GM20000 (cell line): ENCODE measurements at regions not wholly inside any gene's neighbourhood (a gene's known extent, or its start where the extent isn't known, plus 50 kb on each side); places are given as distances from the start of the nearest gene placed in this dataset.

Source experiments
- DNase-seq: peaks from one replicate; pipeline ENCODE4 v3.0.0; 2012; ENCODE audit warnings: low spot score
- TF ChIP-seq, protein P1 (sequence below): IDR thresholded peaks from 2 replicates; pipeline ENCODE4 v1.5.1; 2012; ENCODE audit warnings: mild to moderate bottlenecking, control low read depth; ENCODE audit errors: extremely low read depth, missing control alignments

DNA sequence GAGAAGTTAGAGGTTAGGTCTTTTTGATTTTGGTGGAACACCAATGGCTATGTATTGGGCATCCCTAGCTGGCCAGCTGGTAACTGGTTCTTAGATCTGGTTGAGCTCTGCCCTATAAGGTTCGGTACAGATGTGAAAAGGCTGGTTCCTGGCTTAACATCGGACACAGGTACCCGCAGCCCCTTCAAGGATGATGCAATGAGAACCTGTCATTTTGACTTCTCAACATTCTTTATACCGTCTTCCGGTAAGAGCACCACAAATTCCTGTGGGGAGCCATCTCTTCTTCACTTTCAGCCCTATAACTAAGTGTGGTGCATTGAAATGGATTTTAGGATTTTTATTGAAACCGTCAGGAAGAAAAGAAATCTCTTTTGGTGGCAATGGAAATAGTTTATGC is 222.8 kb downstream of the ADAMTS9 start:
- TF ChIP-seq, protein P1, sequence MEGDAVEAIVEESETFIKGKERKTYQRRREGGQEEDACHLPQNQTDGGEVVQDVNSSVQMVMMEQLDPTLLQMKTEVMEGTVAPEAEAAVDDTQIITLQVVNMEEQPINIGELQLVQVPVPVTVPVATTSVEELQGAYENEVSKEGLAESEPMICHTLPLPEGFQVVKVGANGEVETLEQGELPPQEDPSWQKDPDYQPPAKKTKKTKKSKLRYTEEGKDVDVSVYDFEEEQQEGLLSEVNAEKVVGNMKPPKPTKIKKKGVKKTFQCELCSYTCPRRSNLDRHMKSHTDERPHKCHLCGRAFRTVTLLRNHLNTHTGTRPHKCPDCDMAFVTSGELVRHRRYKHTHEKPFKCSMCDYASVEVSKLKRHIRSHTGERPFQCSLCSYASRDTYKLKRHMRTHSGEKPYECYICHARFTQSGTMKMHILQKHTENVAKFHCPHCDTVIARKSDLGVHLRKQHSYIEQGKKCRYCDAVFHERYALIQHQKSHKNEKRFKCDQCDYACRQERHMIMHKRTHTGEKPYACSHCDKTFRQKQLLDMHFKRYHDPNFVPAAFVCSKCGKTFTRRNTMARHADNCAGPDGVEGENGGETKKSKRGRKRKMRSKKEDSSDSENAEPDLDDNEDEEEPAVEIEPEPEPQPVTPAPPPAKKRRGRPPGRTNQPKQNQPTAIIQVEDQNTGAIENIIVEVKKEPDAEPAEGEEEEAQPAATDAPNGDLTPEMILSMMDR = no peak
- DNase-seq = no peak

DNA sequence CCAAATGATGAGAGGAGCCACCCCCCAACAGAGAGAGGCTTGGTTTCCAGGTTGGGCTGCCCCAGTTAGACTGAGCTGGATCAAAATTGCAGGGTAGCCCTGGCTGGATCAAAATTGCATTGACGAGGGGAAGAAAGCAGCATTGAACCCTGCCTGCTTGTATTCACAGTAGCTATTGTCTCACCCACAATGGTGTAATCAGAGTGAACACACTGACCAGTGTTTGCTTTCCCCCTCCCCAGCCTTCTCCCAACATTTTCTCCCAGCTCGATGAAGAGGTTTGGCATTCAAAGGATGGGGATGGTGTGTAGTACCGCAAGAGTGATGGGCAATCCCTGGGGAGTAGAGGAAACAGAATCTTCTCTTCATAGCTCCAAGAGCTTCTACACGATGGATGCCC is 223.8 kb downstream of the ADAMTS9 start:
- TF ChIP-seq, protein P1 = no peak
- DNase-seq = no peak

DNA sequence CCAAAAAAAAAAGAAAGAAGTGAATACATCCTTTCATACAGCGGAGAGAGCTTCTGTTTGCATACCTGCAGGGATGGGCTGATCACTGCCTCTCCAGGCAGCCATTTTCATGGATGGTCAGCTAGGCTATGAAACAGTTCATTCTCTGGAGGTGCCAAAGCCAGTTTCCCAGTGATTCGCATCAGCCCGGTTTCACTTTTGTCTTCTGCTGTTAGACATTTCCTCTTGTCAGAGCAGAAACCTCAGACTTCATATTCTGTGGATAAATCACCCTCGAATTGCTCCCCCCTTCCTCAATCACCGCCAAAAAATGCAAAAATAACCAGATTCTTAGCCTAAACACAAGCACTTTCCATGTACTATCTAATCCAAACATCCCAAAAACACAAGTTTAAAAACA is 225.6 kb downstream of the ADAMTS9 start:
- TF ChIP-seq, protein P1 = no peak
- DNase-seq = no peak

DNA sequence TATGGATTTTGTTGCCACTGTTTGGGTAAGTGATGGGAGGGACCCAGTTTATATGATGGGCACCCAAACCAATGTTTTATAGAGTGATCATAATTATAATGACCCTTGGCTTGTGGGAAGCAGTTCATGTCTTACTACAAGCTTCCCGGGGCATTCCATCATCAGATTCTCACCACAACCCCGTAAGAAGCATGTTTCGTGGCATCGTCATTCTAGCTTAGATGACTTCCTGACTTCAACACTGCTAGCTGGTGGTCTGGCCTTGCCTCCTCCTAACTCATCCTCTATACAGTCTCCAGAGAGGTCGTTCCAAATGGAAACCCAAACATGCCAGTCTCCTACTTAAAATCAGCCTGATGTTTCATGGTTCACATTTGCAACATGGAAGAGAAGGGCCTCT is 226.9 kb downstream of the ADAMTS9 start:
- DNase-seq = no peak
- TF ChIP-seq, protein P1 = no peak

DNA sequence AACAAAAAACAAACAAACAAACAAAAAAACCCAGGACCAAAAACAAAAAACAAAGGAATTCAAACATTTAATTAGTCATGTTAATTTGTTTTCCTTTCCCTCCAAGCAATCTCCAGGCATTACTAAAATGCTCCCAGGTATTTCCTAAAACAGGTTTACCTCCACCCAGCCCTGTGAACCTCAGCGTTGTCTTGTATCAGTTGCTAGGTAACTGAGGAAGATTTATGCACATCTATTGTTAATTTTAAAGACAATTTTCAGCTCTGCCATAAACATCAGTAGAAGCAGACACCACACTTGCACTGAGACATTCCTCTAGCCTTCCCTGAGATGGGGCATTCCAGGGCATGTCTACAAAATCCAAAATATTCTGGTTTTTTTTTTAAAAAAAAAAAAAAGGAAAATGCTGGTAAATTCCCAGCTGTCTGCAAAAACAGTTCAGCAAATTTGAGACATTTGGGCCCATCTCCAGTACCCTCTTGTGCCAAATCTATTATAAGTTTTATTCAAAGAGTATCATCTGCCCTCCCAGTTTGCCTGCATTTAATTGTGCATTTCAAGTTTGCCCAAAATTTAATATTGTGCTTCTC is 227.6 kb downstream of the ADAMTS9 start:
- TF ChIP-seq, protein P1 = no peak

DNA sequence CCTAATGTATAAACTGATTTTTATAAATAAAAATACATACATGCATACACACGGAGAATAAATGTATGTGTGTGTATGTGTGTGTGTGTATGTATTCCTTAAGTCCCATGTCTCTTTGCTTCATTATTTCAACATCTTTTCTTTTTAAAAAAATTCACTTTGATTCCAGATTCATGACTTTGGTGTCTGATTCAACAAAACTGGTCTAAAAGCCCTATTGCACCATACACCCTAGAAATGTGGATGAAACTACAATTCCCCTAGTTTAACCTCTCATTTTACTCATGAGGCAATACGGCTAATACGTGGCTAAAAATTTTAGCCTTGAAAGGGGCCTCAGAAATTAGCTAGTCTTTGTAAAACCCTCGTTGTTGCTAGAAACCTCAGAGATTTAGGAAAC is 228.1 kb downstream of the ADAMTS9 start:
- no peak for DNase-seq
- TF ChIP-seq, protein P1 = no peak

More for the DNA sequence above, 227.6 kb downstream of the ADAMTS9 start:
- DNase-seq = no peak

DNA sequence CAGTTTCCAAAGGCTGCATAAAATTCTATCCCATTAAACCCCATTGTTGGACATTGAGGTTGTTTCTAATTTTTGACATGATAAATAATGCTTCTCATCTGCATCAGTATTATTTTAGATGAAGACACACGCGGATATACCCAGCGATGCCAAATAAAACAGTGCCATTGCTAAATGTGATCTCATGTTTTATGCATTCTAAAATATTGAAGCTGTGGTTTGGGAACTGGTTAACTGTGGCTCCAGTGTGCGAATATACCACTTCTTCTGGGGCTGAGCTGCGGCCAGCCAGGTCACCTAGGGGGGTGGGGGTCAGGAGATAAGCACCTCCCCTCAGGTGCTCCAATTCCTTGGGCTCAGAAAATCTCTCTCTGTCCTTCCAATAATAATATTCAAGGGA is 230.0 kb downstream of the ADAMTS9 start:
- no peak for DNase-seq
- TF ChIP-seq, protein P1 = no peak
